ENCODE measurements at regions not wholly inside any gene's neighbourhood (a gene's known extent, or its start where the extent isn't known, plus 50 kb on each side); places are given as distances from the start of the nearest gene placed in this dataset.

- TF ChIP-seq CTCF (IDR thresholded peaks at IDR 0.05 in 8 of 11, conservative IDR thresholded peaks at IDR 0.05 in 3 of 11): no peak
- no peak for TF ChIP-seq POLR2AphosphoS5 (IDR thresholded peaks at IDR 0.05)
Measured at GRCh38 chrX:27276751-27277150, 186.4 kb downstream of the PPP4R3C start.
